ENCODE measurements at regions not wholly inside any gene's neighbourhood (a gene's known extent, or its start where the extent isn't known, plus 50 kb on each side); places are given as distances from the start of the nearest gene placed in this dataset.
A peak's percentile ranks its signal among the peaks of the same experiment; 100 is the strongest.

GRCh38 chr1:200468264-200469001 is 58.6 kb upstream of the ZNF281 start:
- Histone ChIP-seq H3K4me1 (ENCODE audit: control insufficient read depth in 1 of 2, insufficient read depth in 2 of 2, low read length in 2 of 2) (no peaks in the 10 kb centered on the region), H3K4me3 (replicated peaks in 1 of 3; ENCODE audit: low read depth in 2 of 3, low read length in 3 of 3) (no peak overlapping the region), H2AFZ (ENCODE audit: insufficient read depth, low read depth, low read length, poor library complexity, severe bottlenecking) (no peak overlapping the region), H3K27me3 (ENCODE audit: control insufficient read depth in 2 of 2, insufficient read depth in 2 of 2, low read length in 2 of 2) (no peaks in the 10 kb centered on the region), H3K9ac (ENCODE audit: insufficient read depth, low read length, poor library complexity, severe bottlenecking) (no peak overlapping the region), H3K36me3 (replicated peaks in 1 of 2; ENCODE audit: control insufficient read depth in 1 of 2, insufficient read depth in 2 of 2, low read length in 2 of 2) (no peaks in the 10 kb centered on the region), H4K20me1 (ENCODE audit: insufficient read depth, low read length) (no peaks in the 10 kb centered on the region), H3K9me3 (replicated peaks in 1 of 2; ENCODE audit: control insufficient read depth in 1 of 2, insufficient read depth in 1 of 2, low read length in 2 of 2) (no peaks in the 10 kb centered on the region), H3K79me2 (ENCODE audit: insufficient read depth, low read length) (no peaks in the 10 kb centered on the region), H3K4me2 (replicated peaks; ENCODE audit: extremely low read depth, low read length, poor library complexity, severe bottlenecking) (no peak overlapping the region), H3K27ac (ENCODE audit: low read depth in 1 of 2, low read length in 2 of 2) (no peak overlapping the region)
- Mint-ChIP-seq H3K9me3 (no peaks in the 10 kb centered on the region), H3K27ac (no peak overlapping the region), H3K4me3 (no peak overlapping the region), H3K27me3 (ENCODE audit: low read depth in 3 of 3) (peaks cover 0 to 2% (median 0%) of the 10 kb centered on the region in 3 donors), H3K4me1 (peaks cover 1% of the 10 kb centered on the region), H3K36me3 (no peaks in the 10 kb centered on the region)
- intact Hi-C loops (cut with micrococcal nuclease): no loop called here
- TF ChIP-seq CTCF (IDR thresholded peaks at IDR 0.05): no peak
- no peak for DNase-seq
- WGBS (ENCODE audit: insufficient coverage): no CpG with 5 or more reads among the region's 4 CpGs

GRCh38 chr1:200464784-200465400 is 55.1 kb upstream of the ZNF281 start:
- H3K9me3 Mint-ChIP-seq: no peaks in the 10 kb centered on the region
- H3K27me3 ChIP-seq (ENCODE audit: control insufficient read depth in 2 of 2, insufficient read depth in 2 of 2, low read length in 2 of 2): no peaks in the 10 kb centered on the region
- H3K9ac ChIP-seq (ENCODE audit: insufficient read depth, low read length, poor library complexity, severe bottlenecking): no peak overlapping the region
- DNase-seq: no peak
- H3K4me3 Mint-ChIP-seq: no peak overlapping the region
- 91% methylated on average over 8 of the region's 12 CpGs for WGBS (ENCODE audit: insufficient coverage)
- no peaks in the 10 kb centered on the region for H3K9me3 ChIP-seq (replicated peaks in 1 of 2; ENCODE audit: control insufficient read depth in 1 of 2, insufficient read depth in 1 of 2, low read length in 2 of 2)
- H3K79me2 ChIP-seq (ENCODE audit: insufficient read depth, low read length): no peaks in the 10 kb centered on the region
- no peak overlapping the region for H3K27ac ChIP-seq (ENCODE audit: low read depth in 1 of 2, low read length in 2 of 2)
- H3K4me1 ChIP-seq (ENCODE audit: control insufficient read depth in 1 of 2, insufficient read depth in 2 of 2, low read length in 2 of 2): no peaks in the 10 kb centered on the region
- peaks cover 1% of the 10 kb centered on the region for H3K4me1 Mint-ChIP-seq
- H3K4me2 ChIP-seq (replicated peaks; ENCODE audit: extremely low read depth, low read length, poor library complexity, severe bottlenecking): no peak overlapping the region
- no peak overlapping the region for H3K4me3 ChIP-seq (replicated peaks in 1 of 3; ENCODE audit: low read depth in 2 of 3, low read length in 3 of 3)
- no peaks in the 10 kb centered on the region for H3K36me3 ChIP-seq (replicated peaks in 1 of 2; ENCODE audit: control insufficient read depth in 1 of 2, insufficient read depth in 2 of 2, low read length in 2 of 2)
- peak overlapping the region in 1 of 7 donors; percentile 10 for H3K27ac Mint-ChIP-seq
- H3K27me3 Mint-ChIP-seq (ENCODE audit: low read depth in 3 of 3): no peaks in the 10 kb centered on the region
- H4K20me1 ChIP-seq (ENCODE audit: insufficient read depth, low read length): no peaks in the 10 kb centered on the region
- no peaks in the 10 kb centered on the region for H3K36me3 Mint-ChIP-seq
- intact Hi-C loops (cut with micrococcal nuclease): no loop called here
- H2AFZ ChIP-seq (ENCODE audit: insufficient read depth, low read depth, low read length, poor library complexity, severe bottlenecking): no peak overlapping the region
- no peak for TF ChIP-seq CTCF (IDR thresholded peaks at IDR 0.05)

Data from CD14-positive monocyte (primary cell).